ENCODE measurements at regions not wholly inside any gene's neighbourhood (a gene's known extent, or its start where the extent isn't known, plus 50 kb on each side); places are given as distances from the start of the nearest gene placed in this dataset.

DNA sequence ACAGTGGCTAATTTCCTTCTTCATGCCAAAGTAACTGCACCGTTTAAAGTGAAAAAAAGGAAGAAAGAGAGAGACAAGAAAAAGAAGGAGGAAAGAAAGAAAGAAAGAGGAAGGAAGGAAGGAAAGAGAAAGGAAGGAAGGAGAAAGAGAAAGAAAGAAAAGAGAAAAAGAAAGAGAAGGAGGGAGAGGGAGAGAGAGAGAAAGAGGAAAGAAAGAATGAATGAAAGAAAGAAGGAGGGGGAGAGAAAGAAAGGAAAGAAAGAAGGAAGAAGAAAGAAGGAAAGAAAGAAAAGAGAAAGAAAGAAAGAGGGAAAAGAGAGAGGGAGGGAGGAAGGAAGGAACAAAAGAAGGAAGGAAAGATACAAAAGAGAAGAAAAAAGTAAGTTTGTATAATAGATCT lies 100.6 kb downstream of the GTPBP8 start:
- DNase-seq: no peak
- intact Hi-C loops (cut with DNase I, micrococcal nuclease): no loop called here
- no peak for ATAC-seq

DNA sequence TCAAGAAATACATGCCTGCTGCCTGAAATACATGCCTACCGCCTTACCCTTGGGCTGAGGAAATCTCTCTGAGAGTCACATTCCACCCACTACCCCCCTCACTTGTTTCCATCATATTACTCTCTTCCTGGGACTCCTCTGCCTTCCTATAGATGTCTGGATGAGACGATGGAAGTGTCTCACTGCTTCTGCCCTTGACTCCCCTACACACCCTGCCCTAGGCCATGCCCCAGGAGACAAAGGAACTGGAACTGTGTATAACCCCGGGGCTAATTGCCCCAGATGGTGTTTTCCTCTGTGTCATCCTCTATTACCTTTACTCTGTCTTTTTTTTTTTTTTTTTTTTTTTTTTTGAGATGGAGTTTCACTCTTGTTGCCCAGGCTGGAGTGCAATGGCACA lies 102.0 kb downstream of the GTPBP8 start:
- intact Hi-C loops (cut with DNase I, micrococcal nuclease): no loop called here
- DNase-seq (no peak), ATAC-seq (no peak)

DNA sequence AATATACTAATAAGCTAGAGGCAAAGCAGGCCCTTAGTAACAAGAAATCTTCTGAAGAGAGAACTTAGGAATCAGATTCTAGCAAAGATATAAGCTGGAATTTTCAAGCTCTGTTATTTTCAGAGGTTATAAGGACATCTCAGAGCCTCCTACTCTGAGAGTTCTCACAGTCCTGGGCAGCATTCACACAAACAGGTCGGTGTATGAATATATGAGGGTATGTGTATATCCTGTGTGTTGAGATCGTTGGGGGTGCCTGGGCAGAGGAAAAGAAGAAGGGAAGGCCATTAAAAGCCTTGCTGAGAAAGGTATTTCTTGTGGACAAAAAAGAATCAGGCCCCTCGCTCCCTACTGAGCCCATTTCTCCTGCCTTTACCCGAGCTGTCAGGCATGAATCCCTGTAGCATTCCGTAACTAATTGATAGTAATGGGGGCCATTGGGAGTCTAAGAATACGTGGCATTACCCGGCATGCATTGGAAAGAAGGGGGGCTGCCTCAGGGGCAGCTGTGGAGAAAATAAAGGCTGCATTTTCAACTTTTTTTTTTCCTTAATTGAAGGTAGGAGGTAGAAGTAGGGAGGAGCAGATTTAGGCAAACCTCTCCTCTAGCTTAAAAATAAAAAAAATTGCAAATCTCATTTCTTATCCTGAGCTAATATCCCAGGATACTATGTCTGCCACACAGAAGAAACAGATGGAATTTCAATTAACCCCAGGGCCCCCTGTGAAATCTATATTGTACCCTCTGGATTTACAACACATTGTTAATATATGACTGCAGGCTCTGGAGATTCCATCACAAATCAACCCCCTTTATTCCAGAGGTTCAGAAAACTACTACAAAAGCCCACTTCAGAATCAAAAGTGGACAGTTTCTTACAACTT lies 103.8 kb downstream of the GTPBP8 start:
- intact Hi-C loops (cut with DNase I, micrococcal nuclease): no loop called here
- ATAC-seq: no peak
- DNase-seq: no peak

DNA sequence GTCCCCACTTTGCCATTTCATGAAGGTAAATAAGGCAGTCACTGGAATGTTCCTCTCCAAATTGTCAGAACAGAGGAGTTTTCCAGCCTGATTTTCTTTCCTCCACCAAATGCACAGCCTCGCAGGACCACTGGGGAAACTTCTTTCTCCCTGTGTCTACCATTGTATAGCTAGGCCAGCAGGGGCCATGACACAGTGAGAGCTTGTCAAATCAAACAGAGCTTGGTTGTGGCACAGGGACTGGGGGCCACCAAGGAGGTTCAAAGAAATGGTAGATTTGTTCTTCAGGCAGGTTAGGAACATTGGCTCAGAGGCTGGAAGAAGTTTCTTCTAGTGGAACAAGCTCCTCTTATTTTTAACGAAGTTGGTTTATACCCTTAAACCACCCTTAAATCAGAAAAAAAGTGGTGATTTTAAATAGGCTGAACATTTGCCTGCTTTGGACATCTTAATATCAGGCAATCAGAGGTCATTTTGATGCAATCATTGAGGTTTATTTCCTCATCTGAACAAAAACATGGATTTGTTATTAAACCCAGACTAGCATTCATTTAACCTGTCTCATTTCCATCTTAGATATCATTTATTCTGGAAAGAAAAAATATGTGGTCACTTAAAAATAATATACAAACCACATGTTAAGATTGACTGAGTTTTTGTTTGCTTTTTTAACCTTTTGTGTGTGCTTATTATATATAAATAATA lies 105.6 kb downstream of the GTPBP8 start:
- intact Hi-C loops (cut with DNase I, micrococcal nuclease): no loop called here
- ATAC-seq (no peak), DNase-seq (no peak)

DNA sequence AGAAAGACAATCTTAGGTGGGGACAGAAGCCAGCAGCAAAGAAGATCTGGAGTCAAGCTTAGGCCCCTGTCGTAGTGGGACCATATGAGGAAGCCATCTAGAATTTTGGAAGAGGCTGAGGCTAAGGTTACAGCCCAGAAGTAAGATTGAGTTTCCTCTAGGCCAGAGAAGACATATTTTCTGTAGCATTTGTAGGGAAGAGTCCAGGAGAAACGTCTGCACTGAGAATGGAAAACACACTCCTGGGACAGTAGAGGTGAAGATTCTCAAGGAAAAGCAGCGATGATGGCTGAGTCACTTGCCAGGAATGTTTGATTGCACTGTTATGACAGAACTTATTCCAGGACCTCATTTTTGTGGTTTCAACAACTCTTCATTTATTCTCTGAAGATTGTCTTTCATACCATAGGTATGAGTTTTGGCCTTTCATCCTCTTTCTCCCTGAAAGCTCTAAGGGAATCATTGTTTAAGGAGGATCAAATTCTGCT lies 107.2 kb downstream of the GTPBP8 start:
- ATAC-seq (no peak), DNase-seq (no peak)
- intact Hi-C loops (cut with DNase I, micrococcal nuclease): no loop called here

- intact Hi-C loops (cut with DNase I, micrococcal nuclease): no loop called here
- DNase-seq (no peak), ATAC-seq (no peak)
These were observed 109.3 kb downstream of the GTPBP8 start for GRCh38 chr3:113100063-113100462.

GRCh38 chr3:113103588-113103987 lies 107.8 kb upstream of the BOC start:
- ATAC-seq: peak; percentile 91
- no peak for DNase-seq
- intact Hi-C loops (cut with DNase I, micrococcal nuclease): no loop called here

DNA sequence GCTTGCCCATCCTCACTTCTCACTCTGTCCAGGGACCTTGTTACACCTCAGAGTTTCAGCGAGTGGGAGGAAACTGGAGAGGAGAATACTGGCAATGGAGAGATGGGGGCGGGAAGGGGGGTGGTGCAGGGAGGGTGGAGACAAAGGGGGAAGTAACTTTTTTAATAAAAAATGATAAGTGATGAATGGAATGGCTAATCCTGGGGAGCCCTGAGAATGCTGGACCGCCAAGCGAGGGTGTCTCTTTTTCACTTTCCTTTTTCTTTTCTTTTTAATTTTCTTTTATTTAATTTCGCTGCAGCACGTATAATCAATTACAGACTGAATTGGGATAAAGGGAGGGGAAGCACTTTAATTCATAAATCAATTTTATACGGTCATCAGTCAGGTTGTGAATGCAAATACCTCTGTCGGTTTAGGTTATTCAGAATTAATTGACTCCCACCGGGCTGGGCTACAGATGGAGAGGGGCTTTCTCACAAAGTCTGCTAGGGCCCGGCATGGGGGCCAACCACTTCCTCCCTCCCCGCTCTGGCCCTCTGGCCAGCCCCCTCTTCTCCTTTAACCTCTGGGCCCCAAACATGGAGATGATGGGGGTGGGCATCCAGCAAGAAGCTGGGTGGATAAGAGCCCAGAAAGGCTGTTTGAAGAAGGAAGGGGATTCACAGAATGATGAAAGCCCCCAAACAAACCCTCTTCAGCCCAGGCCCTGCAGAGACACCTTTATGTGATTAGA lies 106.8 kb upstream of the BOC start:
- DNase-seq (no peak), ATAC-seq (no peak)
- intact Hi-C loops (cut with DNase I, micrococcal nuclease): no loop called here

- intact Hi-C loops (cut with DNase I, micrococcal nuclease): no loop called here
- ATAC-seq (no peak), DNase-seq (no peak)
These were observed 106.3 kb upstream of the BOC start for GRCh38 chr3:113105093-113105449.

- ATAC-seq (no peak), DNase-seq (no peak)
- intact Hi-C loops (cut with DNase I, micrococcal nuclease): no loop called here
These were observed 105.2 kb upstream of the BOC start for GRCh38 chr3:113105966-113106660.

GRCh38 chr3:113110267-113110666 lies 101.1 kb upstream of the BOC start:
- DNase-seq (peak; percentile 52 to 67), ATAC-seq (peak; percentile 93)
- intact Hi-C loops (cut with DNase I, micrococcal nuclease): no loop called here

- intact Hi-C loops (cut with DNase I, micrococcal nuclease): no loop called here
- ATAC-seq: peak; percentile 22
- DNase-seq: no peak
These were observed 100.2 kb upstream of the BOC start for GRCh38 chr3:113111011-113111707.

DNA sequence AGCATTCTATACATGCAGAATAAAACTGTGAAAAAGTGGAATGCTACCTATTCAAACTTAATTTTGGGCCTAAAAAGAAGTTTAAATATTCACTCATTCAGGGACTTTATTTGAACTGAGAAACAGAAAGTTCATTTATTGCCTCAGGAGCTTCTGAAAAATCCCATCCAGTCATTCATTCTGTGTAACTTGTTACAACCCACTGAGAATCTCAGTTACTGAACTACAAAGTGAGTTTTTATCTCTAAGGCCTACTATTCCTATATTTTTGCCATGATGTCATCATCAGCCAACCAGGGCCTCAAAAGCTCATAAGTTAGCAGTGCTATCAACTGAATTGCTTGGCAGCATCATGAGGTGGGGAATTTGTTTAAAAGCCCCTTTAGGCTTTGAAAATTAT lies 98.0 kb upstream of the BOC start:
- DNase-seq (no peak), ATAC-seq (no peak)
- intact Hi-C loops (cut with DNase I, micrococcal nuclease): no loop called here

DNA sequence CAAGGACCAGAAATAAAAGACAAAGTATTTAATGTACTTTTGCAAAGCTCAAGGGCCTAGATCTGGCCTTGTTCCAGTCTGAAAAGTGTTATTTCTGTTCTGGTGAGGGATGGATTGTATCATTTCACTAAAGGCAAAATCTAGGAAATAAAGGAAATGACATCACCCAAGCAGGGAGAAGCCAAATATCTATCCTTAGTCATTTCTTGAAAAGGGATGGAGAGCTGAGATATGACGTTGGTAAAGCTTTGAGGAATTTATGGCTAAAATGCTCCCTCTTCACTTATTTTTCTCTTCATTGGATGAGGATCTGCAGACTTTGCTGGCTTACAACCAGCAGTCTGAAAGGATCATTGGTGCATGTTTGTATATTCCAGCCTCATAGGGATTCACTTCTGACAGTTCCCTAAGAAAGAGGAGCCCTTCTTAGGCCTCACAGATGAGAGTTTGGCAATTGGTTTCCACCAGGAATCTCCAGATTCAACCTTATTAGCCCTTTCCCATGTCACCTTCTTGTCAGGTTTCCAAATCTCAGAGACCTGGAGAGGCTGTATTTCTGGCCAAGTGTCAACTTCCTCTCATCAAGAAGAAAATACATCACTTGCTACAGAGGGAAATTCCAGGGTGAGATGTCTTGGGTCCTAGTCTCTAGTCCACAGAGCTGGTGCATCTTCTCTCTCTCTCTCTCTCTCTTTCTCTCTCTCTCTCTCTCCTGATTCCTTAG lies 93.7 kb upstream of the BOC start:
- intact Hi-C loops (cut with DNase I, micrococcal nuclease): no loop called here
- no peak for DNase-seq
- no peak for ATAC-seq

- intact Hi-C loops (cut with DNase I, micrococcal nuclease): no loop called here
- no peak for ATAC-seq
- DNase-seq: no peak
These were observed 93.0 kb upstream of the BOC start for GRCh38 chr3:113118336-113118735.

DNA sequence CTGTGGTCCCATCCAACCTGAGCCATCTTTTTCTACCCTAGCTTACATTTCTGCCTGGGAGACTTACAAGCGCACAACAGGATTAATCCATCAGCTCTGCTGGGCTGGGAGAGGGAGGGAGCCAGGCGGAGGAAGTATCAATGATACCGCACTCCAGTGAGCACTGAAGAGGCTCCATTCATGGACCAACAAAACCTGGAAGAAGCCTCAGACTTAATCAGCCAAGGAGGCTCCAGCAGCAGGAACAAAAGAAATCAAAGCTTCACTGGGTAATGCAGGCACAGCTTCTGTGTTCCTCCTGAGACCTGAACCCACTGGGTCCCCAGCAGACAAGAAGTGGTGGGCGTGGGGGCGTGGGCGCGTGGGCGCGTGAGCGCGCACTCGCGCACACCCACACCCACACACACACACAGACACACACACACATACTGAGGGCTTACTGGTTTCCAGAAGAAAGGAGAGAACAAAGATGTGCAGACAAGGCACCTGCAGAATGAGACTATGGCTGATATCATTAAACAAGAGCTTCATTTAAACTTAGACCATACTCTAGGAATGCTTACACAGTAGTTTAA lies 87.0 kb upstream of the BOC start:
- ATAC-seq: no peak
- no peak for DNase-seq
- intact Hi-C loops (cut with DNase I, micrococcal nuclease): no loop called here

DNA sequence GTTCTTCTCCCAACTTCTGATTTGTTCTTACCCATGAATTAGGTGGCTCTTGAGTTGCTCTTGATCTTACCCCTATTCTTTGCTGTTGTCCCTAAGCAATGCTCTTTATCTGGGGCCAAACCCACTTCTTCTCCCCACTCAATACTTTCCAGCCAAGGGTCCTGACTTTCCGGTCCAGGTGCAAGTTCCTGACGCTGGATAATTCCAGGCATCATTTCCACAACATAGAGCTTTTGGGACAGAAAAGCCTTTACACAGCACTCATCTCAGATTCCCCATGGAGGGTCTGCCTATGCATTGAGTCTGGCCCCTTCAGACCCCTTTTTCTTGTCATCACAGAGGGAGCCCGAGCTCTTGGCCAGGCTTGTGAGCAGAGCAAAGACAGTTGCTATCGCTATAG lies 85.4 kb upstream of the BOC start:
- intact Hi-C loops (cut with DNase I, micrococcal nuclease): no loop called here
- DNase-seq (no peak), ATAC-seq (no peak)
